ENCODE measurements at regions not wholly inside any gene's neighbourhood (a gene's known extent, or its start where the extent isn't known, plus 50 kb on each side); places are given as distances from the start of the nearest gene placed in this dataset.

DNA sequence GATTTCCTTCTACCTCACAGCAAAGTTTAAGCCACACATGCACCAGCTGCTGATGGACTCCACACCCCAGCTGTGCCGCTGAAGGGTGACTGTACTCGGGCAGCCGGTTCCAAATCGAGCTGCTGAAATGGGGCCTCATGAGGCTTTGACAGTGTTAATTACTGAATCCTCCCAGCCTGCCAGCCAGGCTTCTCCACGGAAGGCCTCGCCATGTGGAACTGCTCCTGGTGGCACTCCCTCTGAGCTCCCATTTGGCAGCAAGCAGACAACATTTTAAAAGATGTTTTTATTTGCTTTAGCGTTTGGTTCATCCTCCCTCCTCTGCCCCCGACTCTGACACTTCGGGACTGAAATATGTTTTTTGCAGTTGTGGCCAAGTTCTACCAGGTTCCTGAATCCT is 479.4 kb upstream of the MPDZ start:
- no peak overlapping the region for H3K4me3 ChIP-seq
- no peak for DNase-seq (ENCODE audit: low spot score)
- TF ChIP-seq, protein P1, sequence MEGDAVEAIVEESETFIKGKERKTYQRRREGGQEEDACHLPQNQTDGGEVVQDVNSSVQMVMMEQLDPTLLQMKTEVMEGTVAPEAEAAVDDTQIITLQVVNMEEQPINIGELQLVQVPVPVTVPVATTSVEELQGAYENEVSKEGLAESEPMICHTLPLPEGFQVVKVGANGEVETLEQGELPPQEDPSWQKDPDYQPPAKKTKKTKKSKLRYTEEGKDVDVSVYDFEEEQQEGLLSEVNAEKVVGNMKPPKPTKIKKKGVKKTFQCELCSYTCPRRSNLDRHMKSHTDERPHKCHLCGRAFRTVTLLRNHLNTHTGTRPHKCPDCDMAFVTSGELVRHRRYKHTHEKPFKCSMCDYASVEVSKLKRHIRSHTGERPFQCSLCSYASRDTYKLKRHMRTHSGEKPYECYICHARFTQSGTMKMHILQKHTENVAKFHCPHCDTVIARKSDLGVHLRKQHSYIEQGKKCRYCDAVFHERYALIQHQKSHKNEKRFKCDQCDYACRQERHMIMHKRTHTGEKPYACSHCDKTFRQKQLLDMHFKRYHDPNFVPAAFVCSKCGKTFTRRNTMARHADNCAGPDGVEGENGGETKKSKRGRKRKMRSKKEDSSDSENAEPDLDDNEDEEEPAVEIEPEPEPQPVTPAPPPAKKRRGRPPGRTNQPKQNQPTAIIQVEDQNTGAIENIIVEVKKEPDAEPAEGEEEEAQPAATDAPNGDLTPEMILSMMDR (IDR thresholded peaks at IDR 0.05), result no peak

DNA sequence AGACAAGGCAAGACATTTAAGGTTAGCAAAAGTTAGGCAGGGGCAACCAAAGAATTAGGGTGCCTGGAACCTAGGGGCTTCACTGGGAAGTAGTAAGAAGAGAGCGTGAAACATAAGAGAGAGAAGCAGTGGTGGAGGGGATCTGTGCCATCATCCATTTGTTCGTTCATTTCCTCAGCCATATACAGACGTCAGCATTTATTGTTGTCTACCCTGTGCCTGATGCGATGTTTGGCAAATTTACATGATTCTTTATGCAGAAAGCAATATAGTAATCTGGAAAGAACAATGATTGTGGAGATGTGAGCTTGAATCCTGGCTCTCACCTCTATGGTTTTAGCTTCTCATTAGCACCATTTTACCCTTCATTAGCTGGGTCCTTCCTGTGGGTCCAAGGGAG is 477.5 kb upstream of the MPDZ start:
- Histone ChIP-seq H3K27ac (no peak overlapping the region), H3K4me3 (no peak overlapping the region)
- no peak for DNase-seq (ENCODE audit: low spot score)
- TF ChIP-seq, protein P1 (IDR thresholded peaks at IDR 0.05), result no peak

More for the DNA sequence above, 479.4 kb upstream of the MPDZ start:
- no peak overlapping the region for H3K27ac ChIP-seq

DNA sequence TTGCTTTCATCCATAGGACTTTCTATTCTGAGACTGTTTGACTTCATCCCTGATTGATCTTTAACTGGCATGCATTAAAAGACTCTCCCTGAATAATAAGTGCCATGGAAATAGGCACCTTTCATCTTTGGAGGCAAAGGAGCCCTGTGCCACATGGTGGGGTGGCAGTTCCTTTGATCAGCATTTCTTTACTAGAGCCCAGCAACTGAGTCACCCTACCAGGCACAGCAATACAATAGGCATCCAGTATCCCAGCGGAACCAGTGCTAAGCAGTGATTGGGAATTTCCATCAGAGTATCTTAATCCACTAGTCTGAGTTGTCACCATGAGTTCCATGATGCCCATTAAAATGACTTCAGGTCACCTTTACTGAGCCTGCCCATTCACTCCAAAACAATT is 476.1 kb upstream of the MPDZ start:
- TF ChIP-seq, protein P1 (IDR thresholded peaks at IDR 0.05), result no peak
- no peak overlapping the region for H3K27ac ChIP-seq
- DNase-seq (ENCODE audit: low spot score), result no peak
- H3K4me3 ChIP-seq, result no peak overlapping the region

DNA sequence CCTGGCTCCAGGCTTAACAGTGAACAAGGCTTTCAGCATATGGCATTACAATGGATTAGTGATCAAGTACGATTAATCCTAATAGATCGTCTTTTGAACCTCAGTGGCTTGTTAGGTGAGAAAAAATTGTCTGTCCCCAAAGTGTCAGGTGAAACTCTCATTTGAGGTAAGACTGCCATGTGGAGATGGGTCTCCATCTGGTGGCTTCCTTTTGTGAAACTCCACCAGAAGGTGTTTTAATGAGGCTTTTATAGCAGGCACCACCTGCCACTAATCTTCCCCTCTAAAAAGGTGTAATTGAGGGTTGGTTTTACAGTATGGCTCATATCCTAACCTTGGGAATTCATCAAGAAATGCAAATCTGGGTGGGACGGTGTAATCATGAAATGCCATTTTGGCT is 471.1 kb upstream of the MPDZ start:
- H3K27ac ChIP-seq, result no peak overlapping the region
- DNase-seq (ENCODE audit: low spot score), result no peak
- TF ChIP-seq, protein P1 (IDR thresholded peaks at IDR 0.05), result no peak
- H3K4me3 ChIP-seq, result no peak overlapping the region

DNA sequence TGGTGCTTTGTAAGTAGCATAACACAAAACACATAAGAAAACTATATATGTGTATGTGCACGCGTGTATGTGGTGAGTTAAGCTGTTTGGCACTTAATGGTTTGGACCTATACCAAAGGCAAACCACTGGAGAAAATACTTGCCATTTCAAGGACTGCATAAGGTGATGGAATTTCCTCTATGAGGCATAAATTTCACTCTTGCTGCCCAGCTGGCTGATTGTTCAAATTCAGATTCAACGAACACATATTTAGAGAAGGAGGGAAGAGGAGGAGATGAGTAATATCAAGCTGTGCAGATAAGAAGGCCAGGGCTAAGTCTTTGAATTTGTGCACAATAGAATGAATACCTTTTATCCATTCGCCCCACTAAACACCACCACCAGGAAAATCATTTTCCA is 470.6 kb upstream of the MPDZ start:
- Histone ChIP-seq H3K27ac (no peak overlapping the region), H3K4me3 (no peak overlapping the region)
- no peak for DNase-seq (ENCODE audit: low spot score)
- TF ChIP-seq, protein P1 (IDR thresholded peaks at IDR 0.05), result no peak

DNA sequence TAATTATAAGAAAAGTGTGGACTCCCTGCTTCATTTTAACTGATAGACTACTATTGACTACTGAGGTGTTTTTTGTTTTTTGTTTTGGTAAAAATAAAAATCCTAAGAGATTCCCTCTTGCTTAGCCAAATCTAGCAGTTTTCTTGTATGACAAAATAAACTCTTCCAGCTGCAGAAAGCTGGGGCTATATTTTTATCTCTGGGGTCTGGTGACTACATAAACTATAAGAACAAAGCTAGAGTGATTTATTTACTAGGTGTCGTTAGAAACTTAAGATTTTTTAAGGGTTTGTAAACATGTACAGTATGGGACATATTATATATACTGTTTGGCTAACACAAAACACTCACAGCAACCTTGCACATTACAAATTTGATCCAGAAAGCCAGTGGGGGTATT is 467.4 kb upstream of the MPDZ start:
- TF ChIP-seq, protein P1 (IDR thresholded peaks at IDR 0.05), result no peak
- DNase-seq (ENCODE audit: low spot score), result no peak
- Histone ChIP-seq H3K4me3 (no peak overlapping the region), H3K27ac (no peak overlapping the region)

DNA sequence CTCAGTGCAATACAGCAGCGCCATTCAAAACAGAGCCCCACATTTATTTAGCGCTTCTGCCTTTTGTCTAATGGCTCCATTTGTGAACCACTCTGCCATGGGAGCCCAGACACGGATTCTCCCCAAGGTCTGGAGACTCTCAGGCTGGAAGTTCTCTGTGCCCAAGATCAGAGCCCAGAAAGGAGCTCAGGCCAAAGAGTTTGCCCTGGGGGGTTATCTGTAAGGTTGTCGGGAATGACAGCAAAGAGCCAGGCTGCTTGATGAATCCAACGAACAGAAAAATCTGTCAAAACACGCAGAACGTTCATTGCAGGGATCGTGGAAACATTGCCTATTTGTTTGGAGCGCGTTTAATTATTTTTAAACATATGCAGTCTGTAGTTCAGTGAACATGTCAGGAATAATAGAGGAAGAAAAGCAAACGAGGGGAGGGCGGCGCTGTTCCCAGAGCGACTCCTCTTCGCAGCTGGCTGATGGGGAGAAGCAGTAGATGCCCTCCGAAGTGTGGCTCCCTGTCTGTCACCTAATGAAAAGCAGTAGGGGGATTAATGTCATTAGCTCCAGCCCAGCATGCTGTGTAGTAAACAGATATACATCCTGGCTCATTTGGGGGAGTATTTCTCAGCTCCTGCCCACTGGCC is 464.9 kb upstream of the MPDZ start:
- TF ChIP-seq, protein P1 (IDR thresholded peaks at IDR 0.05), result no peak
- no peak overlapping the region for H3K27ac ChIP-seq
- H3K4me3 ChIP-seq, result no peak overlapping the region
- no peak for DNase-seq (ENCODE audit: low spot score)
